Endodermal cell (in vitro differentiated cells): ENCODE measurements at regions not wholly inside any gene's neighbourhood (a gene's known extent, or its start where the extent isn't known, plus 50 kb on each side); places are given as distances from the start of the nearest gene placed in this dataset.

Experiments used
- DNase-seq: peaks from one replicate; pipeline ENCODE4 v3.0.0-alpha.2; 2017
- H3K27ac ChIP-seq: 2 replicates; pipeline ENCODE4 v1.5.1; 2013; ENCODE audit warnings: mild to moderate bottlenecking, low read depth, low read length, moderate library complexity
- H3K27me3 ChIP-seq: 2 replicates; pipeline ENCODE4 v1.6.1; 2013; ENCODE audit warnings: mild to moderate bottlenecking, low read length, moderate library complexity; ENCODE audit not compliant: insufficient read depth, control insufficient read depth, poor library complexity, severe bottlenecking
- H3K36me3 ChIP-seq: 2 replicates; pipeline ENCODE4 v1.7.0; 2013; ENCODE audit warnings: mild to moderate bottlenecking, low read length, moderate library complexity; ENCODE audit not compliant: control insufficient read depth, insufficient read depth
- H3K4me1 ChIP-seq: one replicate; pipeline ENCODE4 v1.7.0; 2013; ENCODE audit warnings: low read length; ENCODE audit not compliant: control insufficient read depth, insufficient read depth
- H3K4me3 ChIP-seq: 2 replicates; pipeline ENCODE4 v1.5.1; 2013; ENCODE audit warnings: mild to moderate bottlenecking, low read length, moderate library complexity
- H3K9ac ChIP-seq: 2 replicates; pipeline ENCODE4 v1.6.1; 2013; ENCODE audit warnings: mild to moderate bottlenecking, low read length, moderate library complexity; ENCODE audit not compliant: poor library complexity, severe bottlenecking; ENCODE audit errors: extremely low read depth
- H3K9me3 ChIP-seq: 2 replicates; pipeline ENCODE4 v1.6.1; 2013; ENCODE audit warnings: mild to moderate bottlenecking, low read length, moderate library complexity; ENCODE audit not compliant: control insufficient read depth
- H3K27ac Mint-ChIP-seq: 2 replicates; pipeline ENCODE4 v1.8.0; 2020; ENCODE audit warnings: mixed read lengths
- H3K27me3 Mint-ChIP-seq: 2 replicates; pipeline ENCODE4 v1.8.0; 2021; ENCODE audit warnings: mild to moderate bottlenecking, mixed read lengths; ENCODE audit not compliant: insufficient read depth
- H3K36me3 Mint-ChIP-seq: 2 replicates; pipeline ENCODE4 v1.8.0; 2020; ENCODE audit warnings: low read depth, mixed read lengths
- H3K4me1 Mint-ChIP-seq: 2 replicates; pipeline ENCODE4 v1.8.0; 2020; ENCODE audit warnings: mixed read lengths
- H3K4me3 Mint-ChIP-seq: 2 replicates; pipeline ENCODE4 v1.8.0; 2020; ENCODE audit warnings: mild to moderate bottlenecking, moderate library complexity, mixed read lengths
- H3K9me3 Mint-ChIP-seq: 2 replicates; pipeline ENCODE4 v1.8.0; 2020; ENCODE audit warnings: mild to moderate bottlenecking, mixed read lengths
- CTCF ChIP-seq: fragments of 200-600 bp; sonication (generic); conservative IDR thresholded peaks from 2 replicates; pipeline ENCODE4 v1.5.0; 2021; ENCODE audit warnings: antibody characterized with exemption, mild to moderate bottlenecking
- WGBS, 2 experiments: methylation state at CpG; one replicate each; pipeline versions ENCODE4 v1.1.5 to v1.1.7; 2013; ENCODE audit warnings: missing lambda C conversion rate in 2 of 2, mixed read lengths in 1 of 2; ENCODE audit not compliant: insufficient coverage in 1 of 2, insufficient read length in 1 of 2; 5-methylcytosine and 5-hydroxymethylcytosine counted together

GRCh38 chr5:144015961-144016360 is 154.5 kb downstream of the YIPF5 start:
- H3K9me3 ChIP-seq: peaks cover 25% of the 10 kb centered on the region
- TF ChIP-seq CTCF: no peak
- WGBS, 2 experiments: 94 to 100% methylated on average over 1 to 3 of the region's 3 CpGs
- no peak for DNase-seq
- no peak overlapping the region for H3K27ac ChIP-seq
- no peaks in the 10 kb centered on the region for H3K27me3 ChIP-seq
- Mint-ChIP-seq H3K27me3 (no peaks in the 10 kb centered on the region), H3K4me1 (no peaks in the 10 kb centered on the region), H3K9me3 (peaks cover 42% of the 10 kb centered on the region), H3K27ac (no peak overlapping the region), H3K36me3 (peaks cover 2% of the 10 kb centered on the region), H3K4me3 (no peak overlapping the region)
- no peak overlapping the region for H3K4me3 ChIP-seq
- H3K9ac ChIP-seq: no peak overlapping the region
- no peaks in the 10 kb centered on the region for H3K4me1 ChIP-seq
- H3K36me3 ChIP-seq: no peaks in the 10 kb centered on the region

GRCh38 chr5:144017119-144017518 is 153.3 kb downstream of the YIPF5 start:
- Histone ChIP-seq H3K27ac (no peak overlapping the region), H3K27me3 (no peaks in the 10 kb centered on the region), H3K9me3 (peaks cover 29% of the 10 kb centered on the region), H3K36me3 (no peaks in the 10 kb centered on the region), H3K9ac (no peak overlapping the region), H3K4me3 (no peak overlapping the region), H3K4me1 (no peaks in the 10 kb centered on the region)
- H3K36me3 Mint-ChIP-seq: peaks cover 2% of the 10 kb centered on the region
- H3K4me3 Mint-ChIP-seq: no peak overlapping the region
- 91 to 95% methylated on average over 6 to 7 of the region's 7 CpGs for WGBS, 2 experiments
- TF ChIP-seq CTCF: no peak
- no peak for DNase-seq
- no peaks in the 10 kb centered on the region for H3K27me3 Mint-ChIP-seq
- H3K9me3 Mint-ChIP-seq: peaks cover 46% of the 10 kb centered on the region
- no peak overlapping the region for H3K27ac Mint-ChIP-seq
- no peaks in the 10 kb centered on the region for H3K4me1 Mint-ChIP-seq

- Histone ChIP-seq H3K27me3 (no peaks in the 10 kb centered on the region), H3K36me3 (no peaks in the 10 kb centered on the region), H3K4me3 (no peak overlapping the region), H3K4me1 (no peaks in the 10 kb centered on the region), H3K9ac (no peak overlapping the region), H3K27ac (no peak overlapping the region), H3K9me3 (peaks cover 30% of the 10 kb centered on the region)
- Mint-ChIP-seq H3K27ac (no peak overlapping the region), H3K27me3 (no peaks in the 10 kb centered on the region), H3K36me3 (peaks cover 2% of the 10 kb centered on the region), H3K4me3 (no peak overlapping the region), H3K4me1 (no peaks in the 10 kb centered on the region), H3K9me3 (peaks cover 47% of the 10 kb centered on the region)
- DNase-seq: no peak
- no peak for TF ChIP-seq CTCF
- WGBS, 2 experiments: 94 to 100% methylated on average over 3 to 6 of the region's 6 CpGs
Observed at GRCh38 chr5:144017631-144018030, 152.8 kb downstream of the YIPF5 start.
